ENCODE measurements at regions not wholly inside any gene's neighbourhood (a gene's known extent, or its start where the extent isn't known, plus 50 kb on each side); places are given as distances from the start of the nearest gene placed in this dataset.

- TF ChIP-seq CTCF (IDR thresholded peaks at IDR 0.05; ENCODE audit: low read depth, low read length) (no peak), EZH2phosphoT487 (IDR thresholded peaks at IDR 0.05; ENCODE audit: low read depth) (no peak)
Measured at GRCh38 chr10:35885076-35885475, 243.0 kb upstream of the FZD8 start.

All from OCI-LY3 (cell line).